Osteoblast (primary cell): ENCODE measurements at regions not wholly inside any gene's neighbourhood (a gene's known extent, or its start where the extent isn't known, plus 50 kb on each side); places are given as distances from the start of the nearest gene placed in this dataset.

Source experiments
- DNase-seq: peaks from one replicate; pipeline ENCODE4 v3.0.0; 2011; ENCODE audit warnings: low spot score, mixed read lengths; ENCODE audit not compliant: insufficient read length; ENCODE audit errors: missing footprints
- H2AFZ ChIP-seq: 2 replicates; pipeline ENCODE4 v1.6.0; 2011; ENCODE audit warnings: mild to moderate bottlenecking, low read length
- H3K27ac ChIP-seq: 2 replicates; pipeline ENCODE4 v1.5.1; 2011; ENCODE audit warnings: mild to moderate bottlenecking, low read depth, low read length, moderate library complexity
- H3K27me3 ChIP-seq: 2 replicates; pipeline ENCODE4 v1.6.0; 2012; ENCODE audit warnings: mild to moderate bottlenecking, control low read depth, inconsistent platforms, low read length, moderate library complexity; ENCODE audit not compliant: insufficient read depth
- H3K36me3 ChIP-seq: 2 replicates; pipeline ENCODE4 v1.5.1; 2011; ENCODE audit warnings: mild to moderate bottlenecking, low read length, control low read depth, moderate library complexity; ENCODE audit not compliant: insufficient read depth
- H3K4me1 ChIP-seq: 2 replicates; pipeline ENCODE4 v1.5.1; 2011; ENCODE audit warnings: mild to moderate bottlenecking, low read length, control low read depth, moderate library complexity; ENCODE audit not compliant: insufficient read depth
- H3K4me2 ChIP-seq: 2 replicates; pipeline ENCODE4 v1.6.0; 2011; ENCODE audit warnings: mild to moderate bottlenecking, low read length; ENCODE audit not compliant: insufficient read depth
- H3K4me3 ChIP-seq: fragments of 200-600 bp; sonication (generic); 3 replicates; pipeline ENCODE4 v1.5.1; 2012; ENCODE audit warnings: mild to moderate bottlenecking, low read length, inconsistent platforms; ENCODE audit not compliant: insufficient read depth
- H3K79me2 ChIP-seq: 2 replicates; pipeline ENCODE4 v1.6.0; 2012; ENCODE audit warnings: mild to moderate bottlenecking, low read length, control low read depth, inconsistent platforms; ENCODE audit not compliant: insufficient read depth
- H3K9me3 ChIP-seq: 2 replicates; pipeline ENCODE4 v1.5.1; 2011; ENCODE audit warnings: low read depth, low read length, control low read depth
- H4K20me1 ChIP-seq: 2 replicates; pipeline ENCODE4 v1.6.0; 2012; ENCODE audit warnings: mild to moderate bottlenecking, low read length, control low read depth; ENCODE audit not compliant: insufficient read depth
- TF ChIP-seq, protein P1 (sequence below): IDR thresholded peaks from 2 replicates; pipeline ENCODE4 v1.5.1; 2011; ENCODE audit warnings: mild to moderate bottlenecking, low read depth, low read length, moderate library complexity; ENCODE audit errors: extremely low read depth

DNA sequence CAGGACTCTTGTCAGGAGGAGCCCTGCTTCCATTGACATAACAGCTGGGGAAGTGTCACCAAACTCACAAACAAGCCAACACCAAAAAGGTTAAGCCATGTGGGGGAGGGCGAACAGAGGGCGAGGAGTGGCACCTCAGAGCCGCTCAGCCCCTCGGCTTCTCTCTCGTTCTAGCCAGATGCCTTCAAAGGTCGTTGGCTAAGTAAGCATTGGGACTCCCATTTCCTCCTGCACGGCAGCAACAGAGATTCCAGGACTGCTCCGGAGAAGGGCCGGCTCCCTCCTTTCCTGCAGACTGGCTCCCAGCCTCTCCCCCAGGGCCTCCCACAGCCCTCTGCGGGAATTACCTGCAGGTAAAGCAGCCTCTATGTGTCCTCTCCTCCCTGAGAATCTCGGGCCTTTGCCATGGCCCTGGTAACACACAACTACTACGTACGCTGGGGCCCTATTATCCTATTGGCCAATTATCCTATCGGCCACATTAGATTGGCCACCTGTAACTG is 52.1 kb upstream of the RNU6ATAC start:
- Histone ChIP-seq H3K27ac (no peak overlapping the region), H3K79me2 (no peaks in the 10 kb centered on the region), H3K4me3 (no peak overlapping the region), H4K20me1 (no peaks in the 10 kb centered on the region), H3K4me1 (peaks cover 6% of the 10 kb centered on the region), H3K27me3 (no peaks in the 10 kb centered on the region), H3K9me3 (no peaks in the 10 kb centered on the region), H3K4me2 (no peak overlapping the region), H2AFZ (no peak overlapping the region), H3K36me3 (no peaks in the 10 kb centered on the region)
- TF ChIP-seq, protein P1, sequence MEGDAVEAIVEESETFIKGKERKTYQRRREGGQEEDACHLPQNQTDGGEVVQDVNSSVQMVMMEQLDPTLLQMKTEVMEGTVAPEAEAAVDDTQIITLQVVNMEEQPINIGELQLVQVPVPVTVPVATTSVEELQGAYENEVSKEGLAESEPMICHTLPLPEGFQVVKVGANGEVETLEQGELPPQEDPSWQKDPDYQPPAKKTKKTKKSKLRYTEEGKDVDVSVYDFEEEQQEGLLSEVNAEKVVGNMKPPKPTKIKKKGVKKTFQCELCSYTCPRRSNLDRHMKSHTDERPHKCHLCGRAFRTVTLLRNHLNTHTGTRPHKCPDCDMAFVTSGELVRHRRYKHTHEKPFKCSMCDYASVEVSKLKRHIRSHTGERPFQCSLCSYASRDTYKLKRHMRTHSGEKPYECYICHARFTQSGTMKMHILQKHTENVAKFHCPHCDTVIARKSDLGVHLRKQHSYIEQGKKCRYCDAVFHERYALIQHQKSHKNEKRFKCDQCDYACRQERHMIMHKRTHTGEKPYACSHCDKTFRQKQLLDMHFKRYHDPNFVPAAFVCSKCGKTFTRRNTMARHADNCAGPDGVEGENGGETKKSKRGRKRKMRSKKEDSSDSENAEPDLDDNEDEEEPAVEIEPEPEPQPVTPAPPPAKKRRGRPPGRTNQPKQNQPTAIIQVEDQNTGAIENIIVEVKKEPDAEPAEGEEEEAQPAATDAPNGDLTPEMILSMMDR: no peak
- DNase-seq: peak; percentile 30

DNA sequence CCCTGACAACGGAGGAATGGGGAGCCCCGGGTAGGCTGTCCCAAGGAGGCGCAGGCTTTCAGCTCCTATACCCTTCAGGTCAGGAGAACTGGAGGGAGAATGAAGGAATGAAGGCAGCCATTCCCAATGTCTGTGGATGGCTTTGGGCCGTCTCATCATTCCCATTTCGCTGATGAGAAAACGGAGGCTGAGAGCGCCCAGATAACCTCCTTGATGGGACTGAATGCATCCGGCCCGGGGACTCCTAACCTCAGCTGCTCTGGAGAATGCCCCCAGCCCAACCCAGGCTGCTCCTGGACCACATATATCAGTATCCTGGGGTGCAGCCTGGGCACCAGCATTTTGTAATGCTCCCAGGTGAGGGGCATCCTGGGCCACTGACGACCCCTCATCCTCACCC is 52.6 kb upstream of the RNU6ATAC start:
- no peaks in the 10 kb centered on the region for H3K79me2 ChIP-seq
- no peaks in the 10 kb centered on the region for H3K36me3 ChIP-seq
- H2AFZ ChIP-seq: no peak overlapping the region

DNA sequence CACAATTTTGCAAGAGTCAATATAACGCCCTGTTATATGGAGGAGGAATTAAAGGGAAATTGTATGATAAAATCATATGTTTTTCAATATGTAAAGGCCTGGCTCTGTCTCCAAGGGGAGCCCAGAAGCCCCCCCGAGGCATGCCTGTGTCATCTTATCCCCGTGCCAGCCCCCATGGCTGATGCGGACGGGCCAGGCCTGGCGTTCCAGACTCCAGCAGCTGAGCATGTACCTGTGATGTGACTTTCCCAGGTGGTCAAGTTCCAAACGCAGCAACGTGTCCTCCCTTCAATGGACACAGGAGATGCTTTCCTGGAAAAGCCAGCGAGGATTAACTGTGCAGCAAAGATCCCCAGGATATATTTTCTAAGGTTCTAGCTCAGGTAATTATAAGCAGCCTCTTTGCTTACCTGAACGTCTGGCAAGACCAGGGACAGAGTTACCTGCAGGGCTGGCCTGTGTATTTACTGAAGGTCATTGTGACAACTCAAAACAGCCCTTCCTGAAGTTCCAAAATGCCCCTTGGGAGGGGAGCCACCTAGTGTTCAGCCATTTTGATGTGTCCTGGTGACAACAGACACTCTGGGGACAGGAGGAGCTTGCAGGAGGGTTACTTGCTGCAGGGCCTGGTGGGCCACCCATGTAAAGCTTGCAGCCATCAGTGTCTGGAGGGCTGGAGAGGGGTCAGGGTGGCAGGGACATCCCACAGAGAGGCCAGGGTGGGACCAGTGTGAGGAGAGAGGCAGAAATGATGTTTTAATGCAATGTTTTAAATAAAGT is 53.3 kb upstream of the RNU6ATAC start:
- Histone ChIP-seq H3K4me3 (no peak overlapping the region), H3K4me1 (peaks cover 3% of the 10 kb centered on the region), H3K27ac (no peak overlapping the region), H3K27me3 (no peaks in the 10 kb centered on the region), H4K20me1 (no peaks in the 10 kb centered on the region), H3K79me2 (no peaks in the 10 kb centered on the region), H3K4me2 (no peak overlapping the region), H3K36me3 (no peaks in the 10 kb centered on the region), H3K9me3 (no peaks in the 10 kb centered on the region), H2AFZ (no peak overlapping the region)
- TF ChIP-seq, protein P1: no peak
- peak; percentile 62 for DNase-seq

More for the DNA sequence above, 52.6 kb upstream of the RNU6ATAC start:
- Histone ChIP-seq H3K4me1 (peaks cover 6% of the 10 kb centered on the region), H3K4me3 (no peak overlapping the region), H3K9me3 (no peaks in the 10 kb centered on the region), H3K4me2 (no peak overlapping the region), H4K20me1 (no peaks in the 10 kb centered on the region), H3K27ac (no peak overlapping the region), H3K27me3 (no peaks in the 10 kb centered on the region)
- TF ChIP-seq, protein P1: no peak
- peak; percentile 42 for DNase-seq

DNA sequence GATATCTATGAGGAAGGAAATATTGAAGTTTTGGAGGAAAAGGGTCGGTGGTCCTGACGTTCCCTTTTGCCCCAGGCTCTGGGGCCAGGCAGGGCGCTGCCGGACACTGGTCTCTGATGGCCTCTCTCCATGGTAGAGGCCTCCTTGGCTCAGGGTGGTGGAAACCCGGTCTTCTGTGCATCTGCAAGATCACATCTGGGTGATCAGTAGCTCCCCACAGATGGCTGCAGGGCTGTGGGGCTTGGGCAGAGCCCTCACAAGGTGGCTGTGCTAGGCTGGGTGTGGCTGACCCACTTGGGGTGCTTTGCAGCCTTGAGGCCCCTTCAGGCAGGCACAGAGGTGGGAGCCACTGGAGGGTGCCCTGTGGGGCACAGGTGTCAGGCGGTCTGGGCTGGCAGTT is 53.9 kb upstream of the RNU6ATAC start:
- H4K20me1 ChIP-seq: no peaks in the 10 kb centered on the region
- no peak overlapping the region for H3K27ac ChIP-seq
- H2AFZ ChIP-seq: no peak overlapping the region
- TF ChIP-seq, protein P1: no peak
- H3K4me1 ChIP-seq: no peaks in the 10 kb centered on the region
- H3K36me3 ChIP-seq: no peaks in the 10 kb centered on the region
- H3K79me2 ChIP-seq: no peaks in the 10 kb centered on the region
- DNase-seq: peak; percentile 65
- H3K4me3 ChIP-seq: no peak overlapping the region
- H3K27me3 ChIP-seq: no peaks in the 10 kb centered on the region
- H3K9me3 ChIP-seq: no peaks in the 10 kb centered on the region
- no peak overlapping the region for H3K4me2 ChIP-seq
